PC-9 (cell line): ENCODE measurements at regions not wholly inside any gene's neighbourhood (a gene's known extent, or its start where the extent isn't known, plus 50 kb on each side); places are given as distances from the start of the nearest gene placed in this dataset.

ENCODE experiments used
- EZH2 ChIP-seq: fragments of 200-600 bp; sonication (generic); IDR thresholded peaks from 2 replicates; pipeline ENCODE4 v1.8.0; 2017; ENCODE audit warnings: antibody characterized with exemption, low read depth
- TF ChIP-seq, protein P1 (sequence below): fragments of 200-600 bp; sonication (generic); conservative IDR thresholded peaks from 2 replicates; pipeline ENCODE4 v1.6.1; 2017; ENCODE audit warnings: mixed run types, antibody characterized with exemption, mild to moderate bottlenecking, moderate library complexity

DNA sequence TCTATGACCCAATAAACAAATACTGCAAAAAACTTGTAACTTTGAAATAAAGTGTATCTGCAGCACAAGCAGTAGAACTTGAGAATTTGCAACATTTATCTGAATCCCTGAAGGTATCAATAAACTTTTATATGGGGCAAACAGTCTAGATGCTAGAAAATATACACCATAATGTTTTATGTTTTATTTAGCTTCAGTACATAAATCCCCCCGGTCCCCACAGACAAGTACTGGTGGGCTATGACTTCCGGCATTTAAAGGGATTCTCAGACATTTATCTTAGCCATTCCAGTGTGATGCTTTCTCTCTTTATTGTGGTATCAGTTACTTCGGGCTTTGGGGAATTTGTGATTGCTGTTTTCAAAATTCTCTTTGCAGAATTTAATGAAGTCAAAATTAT is 390.4 kb downstream of the SIPA1L2 start:
- TF ChIP-seq, protein P1, sequence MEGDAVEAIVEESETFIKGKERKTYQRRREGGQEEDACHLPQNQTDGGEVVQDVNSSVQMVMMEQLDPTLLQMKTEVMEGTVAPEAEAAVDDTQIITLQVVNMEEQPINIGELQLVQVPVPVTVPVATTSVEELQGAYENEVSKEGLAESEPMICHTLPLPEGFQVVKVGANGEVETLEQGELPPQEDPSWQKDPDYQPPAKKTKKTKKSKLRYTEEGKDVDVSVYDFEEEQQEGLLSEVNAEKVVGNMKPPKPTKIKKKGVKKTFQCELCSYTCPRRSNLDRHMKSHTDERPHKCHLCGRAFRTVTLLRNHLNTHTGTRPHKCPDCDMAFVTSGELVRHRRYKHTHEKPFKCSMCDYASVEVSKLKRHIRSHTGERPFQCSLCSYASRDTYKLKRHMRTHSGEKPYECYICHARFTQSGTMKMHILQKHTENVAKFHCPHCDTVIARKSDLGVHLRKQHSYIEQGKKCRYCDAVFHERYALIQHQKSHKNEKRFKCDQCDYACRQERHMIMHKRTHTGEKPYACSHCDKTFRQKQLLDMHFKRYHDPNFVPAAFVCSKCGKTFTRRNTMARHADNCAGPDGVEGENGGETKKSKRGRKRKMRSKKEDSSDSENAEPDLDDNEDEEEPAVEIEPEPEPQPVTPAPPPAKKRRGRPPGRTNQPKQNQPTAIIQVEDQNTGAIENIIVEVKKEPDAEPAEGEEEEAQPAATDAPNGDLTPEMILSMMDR: no peak
- TF ChIP-seq EZH2: no peak
